WTC11 (cell line): ENCODE measurements at regions not wholly inside any gene's neighbourhood (a gene's known extent, or its start where the extent isn't known, plus 50 kb on each side); places are given as distances from the start of the nearest gene placed in this dataset.

Experiments
- ATAC-seq: fragments of 200-7000 bp; cut with Tn5 transposase; 2 replicates; pipeline ENCODE4 v1.10.0; 2021; ENCODE audit warnings: mild to moderate bottlenecking, moderate library complexity
- CTCF ChIA-PET: fragments of 300-600 bp; sonication (Branson Sonifier 250); formaldehyde crosslinking; loops from one replicate; lab custom pipeline; 2021; ENCODE audit warnings: antibody characterized with exemption; lab: Charles Lee
- POLR2A ChIA-PET: fragments of 350-600 bp; sonication (Branson Sonifier 250); formaldehyde crosslinking; loops from one replicate; lab custom pipeline; 2021; ENCODE audit warnings: antibody characterized with exemption; lab: Charles Lee
- DNase-seq: peaks from one replicate; pipeline ENCODE4 v3.0.0; 2021; ENCODE audit warnings: low spot score
- H3K27ac Mint-ChIP-seq: 2 replicates; pipeline ENCODE4 v1.8.0; 2021; ENCODE audit warnings: mixed read lengths
- H3K27me3 Mint-ChIP-seq: 2 replicates; pipeline ENCODE4 v1.8.0; 2021; ENCODE audit warnings: low read depth, mild to moderate bottlenecking, moderate library complexity, mixed read lengths
- H3K36me3 Mint-ChIP-seq: 2 replicates; pipeline ENCODE4 v1.8.0; 2021; ENCODE audit warnings: mixed read lengths
- H3K4me1 Mint-ChIP-seq: 2 replicates; pipeline ENCODE4 v1.8.0; 2022; ENCODE audit warnings: mixed read lengths
- H3K4me3 Mint-ChIP-seq: 2 replicates; pipeline ENCODE4 v1.8.0; 2021; ENCODE audit warnings: mild to moderate bottlenecking, moderate library complexity, mixed read lengths
- H3K9me3 Mint-ChIP-seq: 2 replicates; pipeline ENCODE4 v1.8.0; 2021; ENCODE audit warnings: mixed read lengths
- FOXJ3 ChIP-seq: sonication (generic); formaldehyde crosslinking; IDR thresholded peaks from 2 replicates; pipeline ENCODE4 v1.9.0; 2021; ENCODE audit warnings: missing genetic modification reagents, mild to moderate bottlenecking, borderline replicate concordance
- FOXK1 ChIP-seq: sonication (generic); formaldehyde crosslinking; IDR thresholded peaks from 2 replicates; pipeline ENCODE4 v1.8.0; 2022; ENCODE audit warnings: mild to moderate bottlenecking, moderate library complexity, missing genetic modification reagents
- GTF2I ChIP-seq: fragments of 250-450 bp; sonication (Bioruptor Pico); conservative IDR thresholded peaks from 2 replicates; pipeline ENCODE4 v1.4.0; 2021; ENCODE audit warnings: mild to moderate bottlenecking
- IRF2 ChIP-seq: sonication (generic); formaldehyde crosslinking; IDR thresholded peaks from 2 replicates; pipeline ENCODE4 v1.8.0; 2022; ENCODE audit warnings: low read depth, missing genetic modification reagents, borderline replicate concordance
- JUN ChIP-seq: sonication (generic); formaldehyde crosslinking; IDR thresholded peaks from 2 replicates; pipeline ENCODE4 v1.8.0; 2023; ENCODE audit warnings: mild to moderate bottlenecking, missing genetic modification reagents
- NFATC4 ChIP-seq: fragments of 250-450 bp; sonication (Bioruptor Pico); IDR thresholded peaks from 2 replicates; pipeline ENCODE4 v1.9.0; 2021; ENCODE audit warnings: mild to moderate bottlenecking
- TP53 ChIP-seq: sonication (generic); formaldehyde crosslinking; IDR thresholded peaks from 2 replicates; pipeline ENCODE4 v1.8.1; 2023; ENCODE audit warnings: mild to moderate bottlenecking, missing genetic modification reagents
- ZNF138 ChIP-seq: sonication (generic); formaldehyde crosslinking; conservative IDR thresholded peaks from 2 replicates; pipeline ENCODE4 v1.8.1; 2022; ENCODE audit warnings: mild to moderate bottlenecking, moderate library complexity, missing genetic modification reagents
- ZNF263 ChIP-seq: sonication (generic); formaldehyde crosslinking; IDR thresholded peaks from 2 replicates; pipeline ENCODE4 v1.8.1; 2022; ENCODE audit warnings: low read depth, mild to moderate bottlenecking, moderate library complexity, missing genetic modification reagents
- ZNF317 ChIP-seq: sonication (generic); formaldehyde crosslinking; IDR thresholded peaks from 2 replicates; pipeline ENCODE4 v1.8.1; 2023; ENCODE audit warnings: low read depth, mild to moderate bottlenecking, moderate library complexity, missing genetic modification reagents, borderline replicate concordance
- ZNF416 ChIP-seq: fragments of 250-450 bp; sonication (Bioruptor Pico); IDR thresholded peaks from 2 replicates; pipeline ENCODE4 v1.9.0; 2021; ENCODE audit warnings: mild to moderate bottlenecking, inconsistent platforms
- ZNF671 ChIP-seq: fragments of 250-450 bp; sonication (Bioruptor Pico); IDR thresholded peaks from 2 replicates; pipeline ENCODE4 v1.8.0; 2021; ENCODE audit warnings: mild to moderate bottlenecking
- TF ChIP-seq, protein P1 (sequence below): sonication (generic); formaldehyde crosslinking; conservative IDR thresholded peaks from 2 replicates; pipeline ENCODE4 v1.8.1; 2023; ENCODE audit warnings: mild to moderate bottlenecking, low read depth, missing genetic modification reagents, moderate library complexity
- TF ChIP-seq, protein P2 (sequence below): sonication (generic); formaldehyde crosslinking; IDR thresholded peaks from 2 replicates; pipeline ENCODE4 v1.8.0; 2022; ENCODE audit warnings: mild to moderate bottlenecking, missing genetic modification reagents
- TF ChIP-seq, protein P3 (sequence below): sonication (generic); formaldehyde crosslinking; IDR thresholded peaks from 2 replicates; pipeline ENCODE4 v1.8.1; 2023; ENCODE audit warnings: mild to moderate bottlenecking, missing genetic modification reagents, moderate library complexity
- TF ChIP-seq, protein P4 (sequence below): sonication (generic); formaldehyde crosslinking; IDR thresholded peaks from 2 replicates; pipeline ENCODE4 v1.8.1; 2022; ENCODE audit warnings: mild to moderate bottlenecking, missing genetic modification reagents, moderate library complexity, borderline replicate concordance
- TF ChIP-seq, protein P5 (sequence below): sonication (generic); formaldehyde crosslinking; IDR thresholded peaks from 2 replicates; pipeline ENCODE4 v1.8.1; 2023; ENCODE audit warnings: mild to moderate bottlenecking, missing genetic modification reagents
- TF ChIP-seq, protein P6 (sequence below): sonication (generic); formaldehyde crosslinking; IDR thresholded peaks from 2 replicates; pipeline ENCODE4 v1.8.0; 2023; ENCODE audit warnings: mild to moderate bottlenecking, missing genetic modification reagents

DNA sequence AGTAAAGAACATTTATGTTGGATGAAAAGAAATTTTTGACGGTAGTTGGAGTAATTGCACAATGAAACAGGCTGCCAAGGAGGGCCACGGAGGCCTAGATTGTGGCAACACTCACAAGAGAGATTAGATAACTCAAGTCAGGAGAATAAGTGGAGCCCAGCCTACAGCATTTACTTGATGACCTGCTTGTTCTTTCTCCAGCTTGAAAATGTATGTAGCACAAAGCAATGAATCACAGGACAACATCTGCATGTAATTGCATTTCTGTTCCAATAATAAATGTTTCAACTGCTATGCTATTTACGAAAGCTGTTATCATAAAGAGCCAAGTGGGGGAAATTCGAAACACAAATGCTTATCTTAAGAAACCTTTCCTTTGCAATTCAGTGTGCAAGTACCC is 221.2 kb upstream of the MID1 start (continued):
- no peak for TF ChIP-seq FOXJ3 (CRISPR knock-in tag)
- no peak for TF ChIP-seq ZNF317 (CRISPR knock-in tag)
- TF ChIP-seq, protein P1, sequence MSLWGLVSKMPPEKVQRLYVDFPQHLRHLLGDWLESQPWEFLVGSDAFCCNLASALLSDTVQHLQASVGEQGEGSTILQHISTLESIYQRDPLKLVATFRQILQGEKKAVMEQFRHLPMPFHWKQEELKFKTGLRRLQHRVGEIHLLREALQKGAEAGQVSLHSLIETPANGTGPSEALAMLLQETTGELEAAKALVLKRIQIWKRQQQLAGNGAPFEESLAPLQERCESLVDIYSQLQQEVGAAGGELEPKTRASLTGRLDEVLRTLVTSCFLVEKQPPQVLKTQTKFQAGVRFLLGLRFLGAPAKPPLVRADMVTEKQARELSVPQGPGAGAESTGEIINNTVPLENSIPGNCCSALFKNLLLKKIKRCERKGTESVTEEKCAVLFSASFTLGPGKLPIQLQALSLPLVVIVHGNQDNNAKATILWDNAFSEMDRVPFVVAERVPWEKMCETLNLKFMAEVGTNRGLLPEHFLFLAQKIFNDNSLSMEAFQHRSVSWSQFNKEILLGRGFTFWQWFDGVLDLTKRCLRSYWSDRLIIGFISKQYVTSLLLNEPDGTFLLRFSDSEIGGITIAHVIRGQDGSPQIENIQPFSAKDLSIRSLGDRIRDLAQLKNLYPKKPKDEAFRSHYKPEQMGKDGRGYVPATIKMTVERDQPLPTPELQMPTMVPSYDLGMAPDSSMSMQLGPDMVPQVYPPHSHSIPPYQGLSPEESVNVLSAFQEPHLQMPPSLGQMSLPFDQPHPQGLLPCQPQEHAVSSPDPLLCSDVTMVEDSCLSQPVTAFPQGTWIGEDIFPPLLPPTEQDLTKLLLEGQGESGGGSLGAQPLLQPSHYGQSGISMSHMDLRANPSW (CRISPR knock-in tag): no peak
- TF ChIP-seq, protein P2, sequence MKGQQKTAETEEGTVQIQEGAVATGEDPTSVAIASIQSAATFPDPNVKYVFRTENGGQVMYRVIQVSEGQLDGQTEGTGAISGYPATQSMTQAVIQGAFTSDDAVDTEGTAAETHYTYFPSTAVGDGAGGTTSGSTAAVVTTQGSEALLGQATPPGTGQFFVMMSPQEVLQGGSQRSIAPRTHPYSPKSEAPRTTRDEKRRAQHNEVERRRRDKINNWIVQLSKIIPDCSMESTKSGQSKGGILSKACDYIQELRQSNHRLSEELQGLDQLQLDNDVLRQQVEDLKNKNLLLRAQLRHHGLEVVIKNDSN (CRISPR knock-in tag): no peak

DNA sequence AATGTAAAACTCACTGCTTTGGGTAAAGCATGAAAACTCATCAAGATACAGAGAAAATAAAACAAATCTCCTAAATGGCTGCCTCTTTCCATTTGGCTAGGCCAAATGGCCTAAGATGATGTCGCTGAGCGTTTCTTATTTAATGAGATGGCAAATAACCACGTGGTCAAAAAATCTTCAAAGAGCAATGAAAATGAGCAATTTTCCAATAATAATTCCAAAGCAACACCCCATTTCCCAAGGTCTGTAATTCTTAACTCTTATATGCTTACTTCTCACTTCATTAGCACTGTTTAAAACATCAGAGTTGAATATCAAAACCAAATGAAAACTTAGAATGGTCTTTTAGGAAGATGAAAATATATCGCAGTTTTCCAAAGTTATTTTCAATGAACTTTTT is 222.3 kb upstream of the MID1 start:
- Mint-ChIP-seq H3K9me3 (peaks cover 6% of the 10 kb centered on the region), H3K4me1 (no peaks in the 10 kb centered on the region), H3K27me3 (no peaks in the 10 kb centered on the region), H3K36me3 (no peaks in the 10 kb centered on the region), H3K4me3 (no peak overlapping the region), H3K27ac (no peak overlapping the region)
- DNase-seq (no peak), ATAC-seq (no peak)
- no peak for TF ChIP-seq FOXK1 (CRISPR knock-in tag)
- TF ChIP-seq GTF2I (CRISPR knock-in tag): no peak
- TF ChIP-seq, protein P3, sequence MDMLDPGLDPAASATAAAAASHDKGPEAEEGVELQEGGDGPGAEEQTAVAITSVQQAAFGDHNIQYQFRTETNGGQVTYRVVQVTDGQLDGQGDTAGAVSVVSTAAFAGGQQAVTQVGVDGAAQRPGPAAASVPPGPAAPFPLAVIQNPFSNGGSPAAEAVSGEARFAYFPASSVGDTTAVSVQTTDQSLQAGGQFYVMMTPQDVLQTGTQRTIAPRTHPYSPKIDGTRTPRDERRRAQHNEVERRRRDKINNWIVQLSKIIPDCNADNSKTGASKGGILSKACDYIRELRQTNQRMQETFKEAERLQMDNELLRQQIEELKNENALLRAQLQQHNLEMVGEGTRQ (CRISPR knock-in tag): no peak
- TF ChIP-seq ZNF263: no peak
- no peak for TF ChIP-seq ZNF416 (CRISPR knock-in tag)
- TF ChIP-seq, protein P4, sequence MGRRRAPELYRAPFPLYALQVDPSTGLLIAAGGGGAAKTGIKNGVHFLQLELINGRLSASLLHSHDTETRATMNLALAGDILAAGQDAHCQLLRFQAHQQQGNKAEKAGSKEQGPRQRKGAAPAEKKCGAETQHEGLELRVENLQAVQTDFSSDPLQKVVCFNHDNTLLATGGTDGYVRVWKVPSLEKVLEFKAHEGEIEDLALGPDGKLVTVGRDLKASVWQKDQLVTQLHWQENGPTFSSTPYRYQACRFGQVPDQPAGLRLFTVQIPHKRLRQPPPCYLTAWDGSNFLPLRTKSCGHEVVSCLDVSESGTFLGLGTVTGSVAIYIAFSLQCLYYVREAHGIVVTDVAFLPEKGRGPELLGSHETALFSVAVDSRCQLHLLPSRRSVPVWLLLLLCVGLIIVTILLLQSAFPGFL: no peak
- TF ChIP-seq, protein P5, sequence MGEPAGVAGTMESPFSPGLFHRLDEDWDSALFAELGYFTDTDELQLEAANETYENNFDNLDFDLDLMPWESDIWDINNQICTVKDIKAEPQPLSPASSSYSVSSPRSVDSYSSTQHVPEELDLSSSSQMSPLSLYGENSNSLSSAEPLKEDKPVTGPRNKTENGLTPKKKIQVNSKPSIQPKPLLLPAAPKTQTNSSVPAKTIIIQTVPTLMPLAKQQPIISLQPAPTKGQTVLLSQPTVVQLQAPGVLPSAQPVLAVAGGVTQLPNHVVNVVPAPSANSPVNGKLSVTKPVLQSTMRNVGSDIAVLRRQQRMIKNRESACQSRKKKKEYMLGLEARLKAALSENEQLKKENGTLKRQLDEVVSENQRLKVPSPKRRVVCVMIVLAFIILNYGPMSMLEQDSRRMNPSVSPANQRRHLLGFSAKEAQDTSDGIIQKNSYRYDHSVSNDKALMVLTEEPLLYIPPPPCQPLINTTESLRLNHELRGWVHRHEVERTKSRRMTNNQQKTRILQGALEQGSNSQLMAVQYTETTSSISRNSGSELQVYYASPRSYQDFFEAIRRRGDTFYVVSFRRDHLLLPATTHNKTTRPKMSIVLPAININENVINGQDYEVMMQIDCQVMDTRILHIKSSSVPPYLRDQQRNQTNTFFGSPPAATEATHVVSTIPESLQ (CRISPR knock-in tag): no peak
- TF ChIP-seq ZNF671 (CRISPR knock-in tag): no peak
- TF ChIP-seq TP53 (CRISPR knock-in tag): no peak
- no peak for TF ChIP-seq JUN (CRISPR knock-in tag)
- no peak for TF ChIP-seq ZNF138 (CRISPR knock-in tag)
- TF ChIP-seq IRF2: no peak
- TF ChIP-seq NFATC4 (CRISPR knock-in tag): no peak
- TF ChIP-seq, protein P6, sequence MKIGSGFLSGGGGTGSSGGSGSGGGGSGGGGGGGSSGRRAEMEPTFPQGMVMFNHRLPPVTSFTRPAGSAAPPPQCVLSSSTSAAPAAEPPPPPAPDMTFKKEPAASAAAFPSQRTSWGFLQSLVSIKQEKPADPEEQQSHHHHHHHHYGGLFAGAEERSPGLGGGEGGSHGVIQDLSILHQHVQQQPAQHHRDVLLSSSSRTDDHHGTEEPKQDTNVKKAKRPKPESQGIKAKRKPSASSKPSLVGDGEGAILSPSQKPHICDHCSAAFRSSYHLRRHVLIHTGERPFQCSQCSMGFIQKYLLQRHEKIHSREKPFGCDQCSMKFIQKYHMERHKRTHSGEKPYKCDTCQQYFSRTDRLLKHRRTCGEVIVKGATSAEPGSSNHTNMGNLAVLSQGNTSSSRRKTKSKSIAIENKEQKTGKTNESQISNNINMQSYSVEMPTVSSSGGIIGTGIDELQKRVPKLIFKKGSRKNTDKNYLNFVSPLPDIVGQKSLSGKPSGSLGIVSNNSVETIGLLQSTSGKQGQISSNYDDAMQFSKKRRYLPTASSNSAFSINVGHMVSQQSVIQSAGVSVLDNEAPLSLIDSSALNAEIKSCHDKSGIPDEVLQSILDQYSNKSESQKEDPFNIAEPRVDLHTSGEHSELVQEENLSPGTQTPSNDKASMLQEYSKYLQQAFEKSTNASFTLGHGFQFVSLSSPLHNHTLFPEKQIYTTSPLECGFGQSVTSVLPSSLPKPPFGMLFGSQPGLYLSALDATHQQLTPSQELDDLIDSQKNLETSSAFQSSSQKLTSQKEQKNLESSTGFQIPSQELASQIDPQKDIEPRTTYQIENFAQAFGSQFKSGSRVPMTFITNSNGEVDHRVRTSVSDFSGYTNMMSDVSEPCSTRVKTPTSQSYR (CRISPR knock-in tag): no peak
- ChIA-PET POLR2A (no interaction called here), CTCF (no interaction called here)
